H1 (cell line): ENCODE measurements at regions not wholly inside any gene's neighbourhood (a gene's known extent, or its start where the extent isn't known, plus 50 kb on each side); places are given as distances from the start of the nearest gene placed in this dataset.

Experiments used
- CTCF ChIA-PET: fragments of 300-600 bp; sonication (Branson Sonifier 250); formaldehyde crosslinking; loops from one replicate; lab custom pipeline; 2021; ENCODE audit not compliant: partially characterized antibody; lab: Charles Lee
- POLR2A ChIA-PET: fragments of 300-600 bp; sonication (Branson Sonifier 250); formaldehyde crosslinking; loops from one replicate; lab custom pipeline; 2021; ENCODE audit warnings: inconsistent platforms; ENCODE audit not compliant: partially characterized antibody; lab: Charles Lee
- DNase-seq, 2 experiments: peaks; one replicate each; pipeline versions ENCODE4 v3.0.0 to v3.0.0-alpha.2; 2010 to 2022; ENCODE audit warnings: low spot score in 2 of 2, low read depth in 1 of 2, mixed read lengths in 1 of 2
- FAIRE-seq: peaks from 2 replicates; lab custom pipeline; 2011; peaks lifted over from hg19 to GRCh38; lab: Jason Lieb, UNC
- H2AFZ ChIP-seq: 2 replicates; pipeline ENCODE4 v1.8.1; 2012; ENCODE audit warnings: low read length, inconsistent platforms
- H2AK5ac ChIP-seq: 2 replicates; pipeline ENCODE4 v1.6.1; 2013; ENCODE audit warnings: low read depth, low read length
- H2BK120ac ChIP-seq: replicated peaks from 2 replicates; pipeline ENCODE3; 2013; ENCODE audit warnings: low read depth, low read length, inconsistent platforms
- H2BK12ac ChIP-seq: 2 replicates; pipeline ENCODE4 v1.6.1; 2013; ENCODE audit warnings: low read depth, low read length
- H2BK15ac ChIP-seq: 2 replicates; pipeline ENCODE4 v1.6.1; 2013; ENCODE audit warnings: low read length
- H2BK20ac ChIP-seq: 2 replicates; pipeline ENCODE4 v1.6.1; 2013; ENCODE audit warnings: low read length
- H2BK5ac ChIP-seq: 2 replicates; pipeline ENCODE4 v1.6.1; 2013; ENCODE audit warnings: low read depth, low read length
- H3K14ac ChIP-seq: 2 replicates; pipeline ENCODE4 v1.6.1; 2013; ENCODE audit warnings: inconsistent platforms; ENCODE audit not compliant: insufficient read length
- H3K18ac ChIP-seq: 2 replicates; pipeline ENCODE4 v1.6.1; 2013; ENCODE audit warnings: low read length; ENCODE audit errors: extremely low read depth
- H3K23ac ChIP-seq: 2 replicates; pipeline ENCODE4 v1.6.1; 2013; ENCODE audit warnings: inconsistent platforms; ENCODE audit not compliant: insufficient read length
- H3K23me2 ChIP-seq: 2 replicates; pipeline ENCODE4 v1.6.1; 2013; ENCODE audit warnings: low read depth, low read length
- H3K27ac ChIP-seq: 2 replicates; pipeline ENCODE4 v1.6.1; 2011; ENCODE audit warnings: low read depth, low read length, inconsistent platforms
- H3K27me3 ChIP-seq, 4 experiments: replicated peaks in 1 of 4; 1 replicate in 1 of 4; 2 replicates in 3 of 4; pipeline versions ENCODE4 v1.6.1 to v1.8.1; 2011 to 2013; ENCODE audit warnings: low read length in 3 of 4, mild to moderate bottlenecking in 3 of 4, inconsistent platforms in 2 of 4, mixed read lengths in 2 of 4, moderate library complexity in 1 of 4; ENCODE audit not compliant: control insufficient read depth in 3 of 4, insufficient read depth in 3 of 4; ENCODE audit errors: extremely low read depth in 1 of 4
- H3K36me3 ChIP-seq, 4 experiments: 2 replicates each; pipeline versions ENCODE4 v1.6.1 to v1.8.1; 2011 to 2013; ENCODE audit warnings: mild to moderate bottlenecking in 4 of 4, low read length in 3 of 4, moderate library complexity in 2 of 4, control low read depth in 1 of 4, inconsistent platforms in 1 of 4; ENCODE audit not compliant: insufficient read depth in 4 of 4, control insufficient read depth in 2 of 4
- H3K4ac ChIP-seq: replicated peaks from 2 replicates; pipeline ENCODE3; 2013; ENCODE audit warnings: low read length, low read depth, mixed read lengths, inconsistent platforms; ENCODE audit not compliant: insufficient read length
- H3K4me1 ChIP-seq, 4 experiments: replicated peaks in 1 of 4; 1 replicate in 1 of 4; 2 replicates in 3 of 4; pipeline versions ENCODE4 v1.6.1 to v1.8.1; 2011 to 2013; ENCODE audit warnings: low read length in 3 of 4, inconsistent platforms in 2 of 4, mixed read lengths in 1 of 4; ENCODE audit not compliant: insufficient read depth in 4 of 4, control insufficient read depth in 3 of 4
- H3K4me2 ChIP-seq, 2 experiments: 2 replicates each; pipeline versions ENCODE4 v1.6.1 to v1.8.1; 2011 to 2013; ENCODE audit warnings: low read depth in 2 of 2, low read length in 2 of 2, control low read depth in 1 of 2, inconsistent platforms in 1 of 2, mild to moderate bottlenecking in 1 of 2; ENCODE audit not compliant: insufficient read depth in 1 of 2
- H3K4me3 ChIP-seq, 4 experiments: fragments of 200-600, 300-600 bp in 1 of 4; sonication (generic), shearing (Covaris generic), sonication (Bioruptor Twin) in 1 of 4; 2 replicates each; pipeline versions ENCODE4 v1.5.1 to v1.8.1; 2011 to 2016; ENCODE audit warnings: low read length in 4 of 4, low read depth in 3 of 4, control low read depth in 2 of 4, inconsistent platforms in 2 of 4, mild to moderate bottlenecking in 2 of 4, mixed read lengths in 1 of 4, moderate library complexity in 1 of 4; ENCODE audit not compliant: insufficient read depth in 2 of 4; ENCODE audit errors: extremely low read depth in 1 of 4
- H3K56ac ChIP-seq: replicated peaks from 2 replicates; pipeline ENCODE3; 2013; ENCODE audit warnings: low read depth, mild to moderate bottlenecking, mixed read lengths, low read length, inconsistent platforms; ENCODE audit not compliant: insufficient read length
- H3K79me1 ChIP-seq: 2 replicates; pipeline ENCODE4 v1.6.1; 2013; ENCODE audit warnings: low read depth, low read length, control low read depth
- H3K79me2 ChIP-seq, 2 experiments: 2 replicates each; pipeline versions ENCODE4 v1.6.1 to v1.8.1; 2012 to 2013; ENCODE audit warnings: low read length in 2 of 2, mild to moderate bottlenecking in 2 of 2, inconsistent platforms in 1 of 2; ENCODE audit not compliant: insufficient read depth in 2 of 2, control insufficient read depth in 1 of 2
- H3K9ac ChIP-seq, 4 experiments: replicated peaks in 1 of 4; 1 replicate in 1 of 4; 2 replicates in 3 of 4; pipeline versions ENCODE4 v1.6.1 to v1.8.1; 2011 to 2013; ENCODE audit warnings: low read depth in 3 of 4, low read length in 3 of 4, control low read depth in 2 of 4, mild to moderate bottlenecking in 2 of 4, moderate library complexity in 2 of 4, inconsistent platforms in 1 of 4; ENCODE audit errors: extremely low read depth in 1 of 4
- H3K9me3 ChIP-seq, 2 experiments: 2 replicates each; pipeline versions ENCODE4 v1.6.1 to v1.8.1; 2012 to 2013; ENCODE audit warnings: mild to moderate bottlenecking in 2 of 2, moderate library complexity in 2 of 2, control low read depth in 1 of 2, inconsistent platforms in 1 of 2, low read depth in 1 of 2, low read length in 1 of 2, mixed read lengths in 1 of 2; ENCODE audit not compliant: insufficient read depth in 2 of 2
- H4K20me1 ChIP-seq, 2 experiments: replicated peaks in 1 of 2; 2 replicates each; pipeline versions ENCODE3 to v1.8.1; 2011 to 2013; ENCODE audit warnings: inconsistent platforms in 2 of 2, low read length in 2 of 2, mild to moderate bottlenecking in 1 of 2; ENCODE audit not compliant: insufficient read depth in 2 of 2, control insufficient read depth in 1 of 2
- H4K5ac ChIP-seq: 2 replicates; pipeline ENCODE4 v1.6.1; 2013; ENCODE audit warnings: low read length, low read depth, mixed read lengths, inconsistent platforms; ENCODE audit not compliant: insufficient read length
- H4K8ac ChIP-seq: 2 replicates; pipeline ENCODE4 v1.8.0; 2013; ENCODE audit warnings: mild to moderate bottlenecking, moderate library complexity, low read length, inconsistent platforms; ENCODE audit not compliant: insufficient read depth; ENCODE audit errors: extremely low read depth
- H4K91ac ChIP-seq: replicated peaks from 2 replicates; pipeline ENCODE3; 2013; ENCODE audit warnings: low read length, mixed read lengths, inconsistent platforms; ENCODE audit not compliant: insufficient read length
- WGBS, 2 experiments: shearing (Covaris generic) in 1 of 2; methylation state at CpG; one replicate each; pipeline versions ENCODE4 v1.1.6 to v1.1.7; 2013 to 2015; ENCODE audit warnings: low lambda C conversion rate in 2 of 2, mixed read lengths in 2 of 2, inconsistent platforms in 1 of 2, low coverage in 1 of 2, missing lambda C conversion rate in 1 of 2; ENCODE audit not compliant: insufficient replicate concordance in 2 of 2, insufficient coverage in 1 of 2, insufficient read length in 1 of 2; ENCODE audit errors: extremely low coverage in 1 of 2, missing lambda C conversion rate in 1 of 2; 5-methylcytosine and 5-hydroxymethylcytosine counted together

GRCh38 chr7:4616116-4616515, 66.0 kb upstream of the FOXK1 start:
- Histone ChIP-seq H3K27ac (no peak overlapping the region), H3K18ac (no peak overlapping the region), H3K4me3 (no peak overlapping the region), H2BK5ac (no peak overlapping the region), H3K79me2 (no peaks in the 10 kb centered on the region), H3K9me3 (peaks cover 9 to 36% of the 10 kb centered on the region in 2 experiments; a peak in 3 of 4 replicates), H3K36me3 (no peaks in the 10 kb centered on the region), H4K91ac (no peak overlapping the region), H3K27me3 (no peaks in the 10 kb centered on the region; a peak in 1 of 7 replicates), H2AFZ (no peak overlapping the region), H3K4me2 (no peak overlapping the region), H2BK12ac (no peak overlapping the region), H3K79me1 (no peaks in the 10 kb centered on the region), H3K14ac (no peak overlapping the region), H3K4ac (no peak overlapping the region), H2BK15ac (no peak overlapping the region), H4K20me1 (no peaks in the 10 kb centered on the region), H2AK5ac (no peak overlapping the region), H4K8ac (no peak overlapping the region), H3K9ac (no peak overlapping the region), H4K5ac (no peak overlapping the region), H2BK20ac (no peak overlapping the region), H3K56ac (no peak overlapping the region), H3K23ac (no peak overlapping the region), H3K4me1 (peaks cover 0 to 10% (median under 1%) of the 10 kb centered on the region in 4 experiments; a peak in 4 of 7 replicates), H3K23me2 (no peaks in the 10 kb centered on the region), H2BK120ac (no peak overlapping the region)
- FAIRE-seq (no peak), DNase-seq (no peak)
- ChIA-PET CTCF (interaction anchor here (0.7 to 1.6 kb wide), 2 partner anchors 14 to 134 kb away, joined by 6 to 9 read pairs; no protein-coding TSS in a partner anchor), POLR2A (no interaction called here)
- WGBS, 2 experiments: 95% methylated on average over 5 of the region's 5 CpGs; no CpG with 5 or more reads in 1 of the 2 experiments
